ENCODE measurements at regions not wholly inside any gene's neighbourhood (a gene's known extent, or its start where the extent isn't known, plus 50 kb on each side); places are given as distances from the start of the nearest gene placed in this dataset.

DNA sequence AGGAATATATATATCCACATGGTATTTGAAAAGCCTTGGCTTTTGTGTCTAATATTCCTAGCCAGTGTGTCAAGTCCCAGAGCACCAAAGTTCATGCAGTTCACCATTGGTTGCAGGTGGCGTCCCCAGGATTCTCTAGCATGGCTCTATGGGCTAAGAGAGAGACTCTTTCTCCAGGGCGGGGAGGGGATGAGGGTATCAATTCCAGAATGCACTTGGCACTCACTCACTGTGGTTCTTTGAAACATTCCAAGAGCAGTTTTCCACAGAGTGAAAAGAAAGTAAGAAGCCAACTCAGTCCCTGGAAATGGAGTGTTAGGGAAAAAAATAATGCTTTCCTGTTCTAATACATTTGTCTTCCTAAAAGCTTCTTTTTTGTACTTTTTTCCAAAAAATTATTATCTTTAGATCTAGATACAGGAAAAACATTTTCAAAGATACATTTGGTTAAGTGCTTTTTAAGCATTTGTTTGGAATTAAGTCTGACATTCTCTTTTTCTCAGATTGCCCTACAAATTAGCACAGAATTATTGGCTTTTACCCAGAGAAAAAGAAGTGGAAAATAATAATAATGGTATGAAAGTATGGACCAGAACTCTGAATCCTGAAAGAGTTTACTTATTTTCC lies 239.9 kb downstream of the PAX3 start:
- no peak for DNase-seq

DNA sequence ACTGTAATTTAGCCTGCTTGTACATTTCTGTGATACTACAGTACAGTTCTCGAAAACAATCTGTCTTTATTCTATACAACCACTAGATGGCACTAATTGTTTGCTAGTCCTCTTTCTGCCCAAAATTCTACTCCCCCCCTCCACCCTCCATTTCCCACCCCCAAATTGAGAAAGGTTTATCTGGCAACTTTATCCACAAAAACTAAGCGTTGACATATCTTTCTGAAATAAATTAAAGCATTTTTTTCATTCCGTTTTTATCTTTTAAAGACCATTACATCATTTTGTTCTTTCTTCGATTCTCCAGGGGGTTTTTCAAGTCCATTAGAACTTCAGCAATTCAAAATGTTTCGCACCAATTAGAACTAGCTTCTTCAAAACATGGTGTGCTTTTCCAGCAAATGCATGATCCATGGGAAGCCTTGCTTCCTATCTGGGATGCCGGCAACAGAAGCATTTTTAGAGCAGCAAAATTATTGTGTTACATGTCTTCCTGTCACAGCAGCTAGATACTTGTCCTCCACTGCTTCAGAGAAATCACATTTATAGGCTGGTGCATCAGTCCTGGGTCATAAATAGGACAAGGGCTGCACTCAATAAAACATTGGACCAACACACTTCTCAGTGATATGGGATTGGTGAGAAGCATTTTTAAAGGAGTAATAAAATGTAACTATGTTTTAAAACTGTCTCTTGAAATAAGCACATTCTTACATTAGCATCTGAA lies 241.3 kb downstream of the PAX3 start:
- peak; percentile 12 for DNase-seq

DNA sequence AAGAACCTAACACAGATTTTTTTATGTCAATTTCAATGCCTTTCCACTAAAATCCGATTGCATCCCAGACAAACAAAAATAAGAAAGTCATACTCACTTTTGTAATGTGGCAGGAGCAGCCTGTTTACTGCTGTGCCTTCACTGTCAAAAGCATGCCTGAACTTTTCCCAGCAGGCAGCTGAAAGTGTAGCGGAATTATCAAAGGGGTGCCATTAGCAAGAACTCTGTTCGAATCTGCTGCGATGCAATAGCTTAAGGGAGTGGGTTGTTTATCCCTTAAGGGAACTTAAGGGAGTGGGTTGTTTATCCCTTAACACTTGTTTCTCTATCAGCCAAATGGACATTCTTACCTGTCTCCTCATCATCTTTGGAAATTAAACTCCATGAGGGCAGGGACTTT lies 243.5 kb downstream of the PAX3 start:
- DNase-seq: no peak

DNA sequence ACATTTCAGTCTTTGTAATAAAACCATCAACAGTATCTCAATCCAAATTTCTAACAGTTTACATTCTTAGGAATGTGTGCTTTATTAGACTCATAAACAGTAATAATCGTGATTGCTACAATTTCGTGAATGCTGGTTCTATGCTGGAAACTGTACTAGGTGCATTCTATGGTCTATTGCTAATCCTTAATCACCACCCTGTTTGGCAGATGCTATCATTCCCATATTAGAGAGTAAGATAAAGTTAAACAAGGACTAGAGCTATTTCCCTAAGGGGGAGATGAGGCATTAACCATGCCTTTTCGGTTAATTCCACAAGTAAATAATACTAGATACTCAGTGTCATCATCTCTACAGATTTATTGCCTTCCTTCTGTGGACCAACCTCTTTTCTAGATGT lies 244.0 kb downstream of the PAX3 start:
- no peak for DNase-seq

DNA sequence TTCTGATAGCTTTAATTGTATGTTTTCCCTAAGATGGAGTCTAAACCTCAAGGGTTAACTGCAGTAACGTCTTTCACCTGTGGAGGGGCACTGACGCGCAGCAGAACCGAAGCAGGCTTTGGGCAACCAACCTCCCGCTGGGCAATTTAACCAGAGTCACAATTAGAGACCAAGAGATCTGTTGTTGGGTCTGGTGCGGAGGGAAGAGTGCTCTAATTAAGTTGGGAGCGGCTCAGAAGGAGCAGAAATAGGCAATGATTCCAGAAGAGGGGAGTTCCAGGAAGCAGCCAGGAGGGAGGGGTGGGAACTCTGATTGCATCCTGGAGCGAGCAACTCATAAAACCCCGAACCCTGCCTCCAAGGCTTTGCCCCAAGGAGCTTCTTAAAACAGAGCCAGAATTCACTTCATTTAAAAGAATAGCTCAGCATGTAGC lies 245.8 kb downstream of the PAX3 start:
- peak; percentile 86 for DNase-seq

DNA sequence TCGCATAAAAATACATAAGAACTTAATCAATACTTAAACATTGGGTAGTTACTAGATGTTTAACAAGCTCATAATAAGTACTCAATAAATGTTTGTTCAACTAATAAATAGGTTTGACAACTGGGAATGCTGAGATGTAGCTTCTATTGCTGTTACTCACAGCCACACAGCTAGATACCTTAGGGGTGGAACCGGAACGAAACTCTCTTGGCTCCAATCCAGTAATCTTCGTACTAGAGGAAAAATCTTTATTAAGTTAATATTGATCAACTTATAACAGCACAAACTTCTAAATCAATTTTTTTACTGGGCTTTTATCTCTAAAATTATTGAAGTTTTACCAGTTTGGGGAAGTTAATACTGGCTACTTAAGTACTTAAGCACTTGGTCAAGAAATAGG lies 247.8 kb downstream of the PAX3 start:
- peak; percentile 12 for DNase-seq

DNA sequence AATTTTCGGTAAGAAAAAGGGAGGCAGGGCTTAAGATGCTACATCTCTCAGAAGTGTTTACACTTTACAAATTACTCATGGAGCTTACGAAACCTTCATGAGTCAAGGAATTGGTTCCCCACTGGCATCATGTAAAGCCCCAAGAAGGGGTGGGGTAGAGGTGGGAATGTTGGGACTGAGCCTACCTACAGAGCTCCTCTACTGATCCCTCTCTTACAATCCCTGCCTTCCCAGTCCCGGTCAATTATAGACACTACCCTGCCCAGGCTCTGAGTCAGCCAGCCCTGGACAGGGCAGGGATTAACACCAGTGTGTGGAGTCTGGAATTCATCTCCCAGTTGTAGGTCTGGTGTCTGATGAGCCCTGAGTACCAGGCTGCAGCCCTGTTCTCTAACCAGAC lies 248.9 kb downstream of the PAX3 start:
- no peak for DNase-seq

DNA sequence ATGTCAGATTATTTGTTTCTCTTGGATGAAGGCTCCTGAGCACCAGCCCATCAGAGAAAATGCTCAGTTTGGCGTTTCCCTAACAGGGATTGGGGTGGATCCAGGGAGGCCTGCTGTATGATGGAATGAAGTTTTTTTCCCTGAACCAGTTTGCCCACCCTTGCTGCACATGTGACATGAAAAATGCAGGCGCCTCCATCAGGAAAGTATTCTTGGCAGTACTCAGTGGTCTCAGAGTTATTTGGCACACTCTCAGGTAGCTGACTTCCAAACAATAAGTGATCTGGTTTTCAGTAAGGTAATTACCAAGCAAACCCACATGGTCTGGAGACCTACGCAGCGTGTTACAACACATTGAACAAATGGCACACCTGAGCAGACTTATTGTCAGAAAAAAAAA lies 254.9 kb downstream of the PAX3 start:
- no peak for DNase-seq

DNA sequence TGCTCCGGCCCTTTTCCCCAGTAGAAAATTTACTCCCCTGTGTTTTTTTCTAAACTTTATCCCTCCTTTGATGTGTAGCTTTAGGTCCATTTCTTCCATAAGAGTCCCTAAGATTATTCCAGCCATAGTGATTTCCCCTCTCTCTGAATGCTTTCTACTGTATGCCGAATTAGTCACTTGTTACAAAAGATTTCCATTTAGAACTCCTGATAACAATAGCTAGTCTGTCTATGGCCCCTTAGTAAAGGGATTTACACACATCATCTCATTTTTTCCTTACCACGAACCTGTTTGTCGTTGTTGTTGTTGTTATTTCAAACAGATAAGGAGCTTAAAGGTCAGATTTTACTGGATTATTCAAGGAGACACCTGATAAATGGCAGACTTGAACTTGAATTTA lies 256.1 kb downstream of the PAX3 start:
- no peak for DNase-seq

DNA sequence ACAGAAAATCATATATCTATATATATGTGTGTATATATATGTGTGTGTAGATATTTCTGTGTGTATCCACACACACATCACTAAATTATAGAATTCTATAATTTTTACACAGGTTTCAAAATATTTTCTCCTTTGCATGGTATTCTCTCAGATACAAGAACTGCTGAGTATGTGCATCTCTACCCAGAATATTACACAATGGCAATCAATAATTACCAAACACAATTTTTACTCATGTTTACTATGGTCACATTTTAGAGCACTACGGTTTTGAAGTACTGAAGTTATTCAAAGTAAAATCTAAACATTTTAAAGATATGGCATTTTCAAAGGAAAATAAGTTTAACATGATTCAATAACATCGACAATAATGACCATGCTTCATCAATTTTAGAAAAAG lies 258.5 kb downstream of the PAX3 start:
- DNase-seq: no peak

DNA sequence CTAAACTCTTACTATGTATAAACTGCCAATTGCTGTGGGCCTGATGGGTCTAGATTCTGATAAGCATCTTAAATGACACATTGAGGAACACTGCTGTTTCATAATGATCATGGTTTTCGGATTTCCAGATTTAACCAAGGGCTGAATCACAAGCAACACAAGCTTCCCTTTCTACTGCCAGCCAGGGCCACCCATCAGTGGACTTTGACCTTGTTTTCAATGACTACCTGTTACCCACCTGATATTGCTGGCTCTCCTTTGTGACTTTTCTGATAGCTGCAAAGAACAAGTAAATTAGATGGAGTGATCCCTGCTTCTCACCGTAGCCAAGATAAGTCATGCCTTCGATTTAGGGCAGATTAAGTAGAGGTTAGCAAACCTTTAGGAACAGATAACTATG lies 259.0 kb downstream of the PAX3 start:
- no peak for DNase-seq

DNA sequence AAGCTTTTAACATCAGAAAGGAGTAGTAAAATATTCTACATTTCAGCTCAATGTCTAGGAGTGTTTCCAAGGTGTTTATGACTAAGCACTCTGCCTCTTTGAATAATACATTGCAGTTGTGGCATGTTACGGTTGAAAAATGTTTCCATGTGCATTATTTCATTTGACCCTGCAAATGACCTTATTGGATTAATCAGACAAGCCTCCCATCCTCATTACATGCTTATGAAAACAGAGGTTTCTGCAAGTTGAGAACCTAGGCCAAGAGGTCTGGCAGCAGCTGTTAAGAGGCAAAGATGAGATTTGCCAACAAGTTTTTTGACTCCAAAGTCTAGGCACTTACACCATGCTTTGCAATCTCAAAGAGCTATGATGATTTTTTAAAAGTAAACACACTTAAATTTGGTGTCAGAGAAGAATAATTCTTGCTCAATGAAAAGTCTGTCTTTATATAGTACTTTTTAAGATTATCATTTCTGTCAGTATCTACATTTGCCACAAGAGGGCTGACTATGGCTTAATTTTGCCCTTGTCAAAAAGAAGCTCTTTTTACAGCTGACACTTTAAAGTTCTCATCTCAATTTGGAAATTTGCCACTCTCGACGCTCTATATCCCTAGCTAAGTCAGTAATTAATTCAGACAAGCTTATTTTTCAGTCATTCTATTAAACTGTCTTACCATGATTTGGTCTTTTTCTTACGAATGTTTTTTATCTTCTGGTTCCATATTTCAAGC lies 260.6 kb downstream of the PAX3 start:
- peak; percentile 7 for DNase-seq

DNA sequence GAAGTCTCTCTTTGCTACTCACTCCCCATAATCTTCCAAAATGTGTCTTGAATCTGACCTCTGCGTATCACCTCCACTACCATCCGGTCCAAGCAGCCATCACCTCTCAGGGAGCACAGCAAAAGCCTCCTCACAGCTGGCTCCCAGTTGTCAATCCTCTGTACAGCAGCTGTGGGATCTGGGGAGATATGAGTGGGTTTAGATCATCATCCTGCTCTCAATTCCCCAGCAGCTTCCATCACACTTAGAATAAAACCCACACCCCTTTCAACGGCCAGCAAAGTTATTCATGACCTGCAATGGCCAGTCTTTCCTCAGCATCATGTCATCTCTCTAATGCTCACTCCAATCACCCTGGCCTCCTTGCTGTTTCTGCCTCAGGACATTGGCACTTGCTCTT lies 261.6 kb downstream of the PAX3 start:
- DNase-seq: no peak

DNA sequence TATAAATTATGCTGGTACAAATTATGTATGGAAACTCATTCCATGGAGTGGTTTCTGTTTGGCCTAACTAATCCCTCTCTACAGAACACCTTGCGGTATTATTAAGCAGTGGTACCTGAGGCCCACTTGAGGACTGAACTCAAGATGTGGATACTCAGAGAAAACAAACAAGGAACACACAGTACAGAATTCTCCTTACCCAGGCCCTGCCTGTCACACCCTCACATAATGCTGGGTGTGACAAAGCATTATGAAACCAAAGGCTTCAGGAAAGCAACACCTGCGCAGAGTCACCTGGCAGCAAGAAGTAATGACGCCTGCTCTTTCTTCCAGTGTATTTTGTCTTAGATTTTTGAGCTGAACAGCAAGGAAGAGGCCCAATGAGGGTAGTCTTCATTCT lies 264.7 kb downstream of the PAX3 start:
- no peak for DNase-seq

DNA sequence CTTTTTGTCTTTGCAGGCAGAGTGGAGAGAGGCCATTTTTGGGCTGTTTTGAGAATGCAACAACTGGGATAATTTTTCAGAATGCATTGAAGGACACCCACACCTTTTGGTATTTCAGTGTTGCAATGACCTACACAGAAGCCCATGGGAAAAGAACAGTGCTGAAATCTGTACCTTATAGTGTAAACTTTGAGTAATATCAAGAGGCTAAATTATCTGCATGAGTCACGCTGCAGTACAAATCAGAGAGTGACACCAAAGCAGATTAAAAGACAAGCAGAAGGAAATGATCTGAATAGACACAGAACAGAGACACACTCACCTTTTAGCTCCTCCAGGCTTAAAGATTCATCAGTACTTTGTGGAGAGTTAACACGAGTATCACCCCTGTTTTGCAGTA lies 265.3 kb downstream of the PAX3 start:
- DNase-seq: no peak

DNA sequence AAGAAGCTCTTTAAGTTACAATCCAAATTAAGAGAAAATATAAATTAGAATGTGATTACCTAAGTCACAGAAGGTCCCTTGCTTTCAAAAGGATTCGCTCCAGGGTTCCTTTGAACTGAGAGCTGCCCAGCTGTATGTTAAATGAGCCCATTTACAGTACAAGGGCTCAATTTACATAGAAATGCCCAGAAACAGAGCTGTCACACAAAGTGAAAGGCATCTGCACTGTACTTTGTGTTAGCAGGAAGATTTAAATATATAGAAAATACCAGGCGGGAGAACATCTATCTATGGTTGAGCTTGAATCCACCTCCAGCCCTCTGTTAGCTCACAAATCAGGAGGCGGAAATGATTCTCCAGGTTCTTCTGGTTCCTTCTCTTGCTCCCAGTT lies 272.9 kb downstream of the PAX3 start:
- peak; percentile 81 for DNase-seq

DNA sequence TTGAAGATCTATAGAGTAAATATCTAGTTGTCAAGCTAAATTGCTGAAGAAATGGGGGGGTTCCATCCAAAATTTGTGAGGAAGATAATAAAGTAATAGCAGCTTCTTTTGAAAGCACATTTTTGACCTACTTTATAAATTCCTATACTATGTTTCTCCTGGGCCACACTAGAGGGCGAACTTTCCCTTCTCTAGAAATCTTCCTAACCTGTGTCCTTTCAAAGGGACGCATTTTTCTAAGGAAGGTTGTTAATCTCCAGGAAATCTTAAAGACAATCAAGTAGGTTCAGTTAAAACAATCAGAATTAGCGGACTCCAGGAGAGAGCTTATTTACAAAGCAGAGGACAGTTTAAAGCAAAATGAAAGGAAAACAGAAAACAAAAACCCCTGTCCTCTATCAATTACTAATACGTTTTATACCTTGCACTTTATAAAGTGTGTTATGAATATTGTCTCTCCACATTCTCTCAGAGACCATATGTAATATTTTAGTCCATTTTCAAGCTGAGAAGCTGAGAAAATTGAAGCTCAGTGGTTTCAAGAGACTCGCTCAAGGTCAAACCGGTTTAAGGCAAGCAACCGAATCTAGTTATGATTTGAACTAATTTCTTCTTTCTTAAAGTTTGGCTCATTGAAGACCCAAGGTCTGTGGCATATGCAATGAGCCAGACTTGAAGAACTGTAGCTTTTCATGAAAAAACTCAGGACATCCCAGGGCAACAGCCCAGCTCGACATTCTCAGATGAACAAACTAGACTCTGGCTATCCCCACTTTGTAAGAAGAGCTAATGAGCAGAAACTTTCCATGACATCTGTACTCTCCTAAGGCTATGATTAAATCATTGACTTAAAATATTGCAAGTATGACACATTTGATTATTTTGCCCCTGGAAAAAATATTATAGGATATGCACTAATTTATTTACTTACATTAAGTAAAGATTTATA lies 273.6 kb downstream of the PAX3 start:
- peak; percentile 56 for DNase-seq

DNA sequence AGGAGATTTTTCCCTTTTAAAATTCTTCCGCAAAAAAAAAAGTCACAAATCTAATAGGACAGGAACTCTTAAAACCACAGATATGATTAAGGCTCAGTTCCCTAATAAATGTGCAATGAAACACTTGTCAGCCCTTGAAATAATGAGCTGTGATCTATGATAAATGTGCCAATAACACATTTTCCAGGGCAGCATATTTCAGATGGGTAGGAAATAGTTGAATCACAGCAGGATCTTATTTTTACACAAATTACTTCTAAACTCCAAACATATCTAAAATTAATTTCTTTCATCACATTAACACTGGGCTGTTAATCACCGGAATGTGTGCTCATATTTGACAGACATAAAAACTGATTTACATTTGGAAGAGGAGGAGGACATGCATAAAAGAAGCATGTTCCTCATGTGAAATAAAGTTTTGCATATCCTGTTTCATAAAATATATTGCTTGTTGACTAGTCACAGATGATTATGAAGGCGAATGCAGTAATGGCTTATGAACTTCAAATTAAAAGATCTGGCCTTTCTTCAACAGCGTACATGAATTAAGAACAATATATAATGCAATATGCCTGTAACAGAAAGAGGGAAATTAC lies 281.4 kb downstream of the PAX3 start:
- DNase-seq: no peak

DNA sequence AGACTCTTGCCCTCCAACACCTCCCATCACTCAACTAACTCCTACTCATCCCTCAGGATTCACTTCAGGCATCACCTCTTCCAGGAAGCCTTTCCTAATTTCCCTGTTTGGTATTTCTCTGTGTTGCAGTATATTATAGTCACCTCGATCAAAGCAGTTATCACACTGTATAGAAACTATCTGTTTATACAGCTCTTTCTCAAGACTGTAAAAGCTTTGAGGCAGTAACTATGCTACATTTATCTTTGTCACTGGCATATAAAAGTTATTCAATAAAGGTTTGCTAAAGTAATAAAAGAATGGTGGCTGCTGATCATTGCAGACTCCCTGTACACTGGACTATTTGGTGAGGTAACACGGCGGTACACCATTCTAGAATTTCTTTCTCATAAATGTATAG lies 284.9 kb downstream of the PAX3 start:
- DNase-seq: no peak

DNA sequence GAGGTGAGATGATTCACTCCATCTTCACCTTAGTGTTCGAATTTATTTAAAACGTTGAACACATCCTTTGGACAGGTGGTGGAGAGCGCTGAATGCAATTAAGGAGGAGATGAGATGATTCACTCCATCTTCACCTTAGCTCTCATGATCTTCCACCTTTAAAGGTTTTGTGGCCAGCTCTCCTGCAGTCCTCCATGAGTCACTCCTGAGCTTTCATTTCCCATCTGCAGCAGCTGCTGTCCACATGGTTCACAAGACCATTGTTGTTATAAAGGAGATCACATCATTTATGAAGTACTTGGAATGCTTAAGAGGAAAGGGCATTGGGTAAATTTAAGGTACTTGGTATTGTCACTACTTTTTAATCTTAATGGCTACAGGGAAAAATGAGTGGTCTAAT lies 298.5 kb downstream of the PAX3 start:
- peak; percentile 19 for DNase-seq

DNA sequence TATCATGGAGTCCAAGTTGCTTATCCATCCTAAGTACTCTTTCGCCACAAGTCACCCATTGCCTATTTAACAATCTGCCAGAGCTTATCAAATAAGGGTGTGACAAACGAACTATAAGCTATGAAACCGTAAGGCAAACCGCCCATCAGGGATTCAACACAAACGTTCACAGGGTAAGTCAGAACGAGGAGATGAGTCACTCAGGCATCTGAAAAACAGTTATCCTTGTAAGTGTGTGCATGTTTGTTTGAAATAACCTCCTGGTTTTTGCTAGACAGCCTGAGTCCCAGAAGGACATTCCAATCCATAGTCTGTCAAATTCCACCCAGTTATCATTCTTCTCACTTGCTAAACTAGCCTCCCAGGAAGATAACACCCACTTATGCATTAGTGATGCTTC lies 299.1 kb downstream of the PAX3 start:
- no peak for DNase-seq

DNA sequence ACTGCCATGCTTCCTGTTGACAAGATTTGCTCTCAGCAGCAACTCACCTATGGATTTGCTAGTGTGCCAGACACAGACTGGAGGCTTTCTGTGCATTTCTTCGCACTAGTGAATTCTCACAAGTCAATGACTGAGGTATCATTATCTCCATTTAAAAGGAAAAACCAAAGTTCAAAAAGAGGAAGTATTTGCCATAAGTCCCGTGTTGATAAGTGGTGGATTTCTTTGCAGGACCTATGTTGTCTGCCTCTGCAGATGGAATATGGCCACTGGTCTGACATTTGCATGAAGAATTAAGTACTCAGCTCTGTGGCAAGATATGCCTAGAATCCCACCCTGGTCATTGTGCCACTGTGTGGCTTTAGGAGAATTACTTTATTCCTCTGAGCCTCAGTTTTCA lies 299.6 kb downstream of the PAX3 start:
- DNase-seq: no peak

DNA sequence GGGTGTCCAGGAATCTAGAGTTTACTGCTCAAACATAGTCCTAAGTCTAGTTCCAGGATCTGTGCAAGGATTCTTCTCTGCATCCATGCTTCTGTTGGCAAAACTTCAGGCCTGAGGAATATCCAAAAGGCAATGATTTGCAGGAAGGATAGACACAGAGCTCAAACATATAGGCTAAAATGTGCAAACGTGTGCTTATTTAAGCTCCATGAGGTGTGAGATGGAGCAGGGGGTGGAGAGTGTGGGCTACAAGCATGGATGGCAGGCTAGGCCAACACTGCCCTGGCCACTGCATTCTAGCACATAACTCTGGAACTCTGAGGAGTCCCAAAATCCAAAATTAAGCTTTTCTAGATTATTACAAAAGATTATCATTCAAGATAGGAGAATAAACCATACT lies 301.1 kb downstream of the PAX3 start:
- DNase-seq: no peak

All from NCI-H69 (cell line).